ENCODE measurements at regions not wholly inside any gene's neighbourhood (a gene's known extent, or its start where the extent isn't known, plus 50 kb on each side); places are given as distances from the start of the nearest gene placed in this dataset.

- Histone ChIP-seq H4K8ac (ENCODE audit: extremely low read depth, insufficient read depth, low read length) (no peak overlapping the region), H3K79me2 (ENCODE audit: control insufficient read depth in 1 of 2, insufficient read depth in 2 of 2, low read length in 2 of 2) (no peaks in the 10 kb centered on the region), H2BK15ac (ENCODE audit: low read length) (no peak overlapping the region), H3K23ac (ENCODE audit: insufficient read length) (no peak overlapping the region), H2BK120ac (replicated peaks; ENCODE audit: low read depth, low read length) (no peak overlapping the region), H3K4me1 (replicated peaks in 1 of 4; ENCODE audit: control insufficient read depth in 3 of 4, insufficient read depth in 4 of 4, low read length in 3 of 4) (peaks cover 0 to 6% (median 1%) of the 10 kb centered on the region in 4 experiments; a peak in 2 of 7 replicates), H2BK12ac (ENCODE audit: low read depth, low read length) (no peak overlapping the region), H3K4me2 (ENCODE audit: insufficient read depth in 1 of 2, low read depth in 2 of 2, low read length in 2 of 2) (no peak overlapping the region; a peak in 1 of 4 replicates), H2BK5ac (ENCODE audit: low read depth, low read length) (no peak overlapping the region), H3K79me1 (ENCODE audit: low read depth, low read length) (no peaks in the 10 kb centered on the region), H3K27me3 (replicated peaks in 1 of 4; ENCODE audit: control insufficient read depth in 3 of 4, extremely low read depth in 1 of 4, insufficient read depth in 3 of 4, low read length in 3 of 4) (no peaks in the 10 kb centered on the region), H4K5ac (ENCODE audit: insufficient read length, low read depth, low read length) (no peak overlapping the region), H3K23me2 (ENCODE audit: low read depth, low read length) (no peaks in the 10 kb centered on the region), H3K27ac (ENCODE audit: low read depth, low read length) (no peak overlapping the region; the same call in 1 of the 2 replicates), H2AFZ (ENCODE audit: low read length) (peak overlapping the region; percentile 30; the same call in 1 of the 2 replicates), H3K14ac (ENCODE audit: insufficient read length) (no peak overlapping the region), H4K20me1 (replicated peaks in 1 of 2; ENCODE audit: control insufficient read depth in 1 of 2, insufficient read depth in 2 of 2, low read length in 2 of 2) (no peaks in the 10 kb centered on the region), H3K4me3 (ENCODE audit: extremely low read depth in 1 of 4, insufficient read depth in 2 of 4, low read depth in 3 of 4, low read length in 4 of 4) (no peak overlapping the region), H3K18ac (ENCODE audit: extremely low read depth, low read length) (no peak overlapping the region), H4K91ac (replicated peaks; ENCODE audit: insufficient read length, low read length) (no peak overlapping the region), H3K56ac (replicated peaks; ENCODE audit: insufficient read length, low read depth, low read length) (no peak overlapping the region), H3K9ac (replicated peaks in 1 of 4; ENCODE audit: extremely low read depth in 1 of 4, low read depth in 3 of 4, low read length in 3 of 4) (no peak overlapping the region), H3K36me3 (ENCODE audit: control insufficient read depth in 2 of 4, insufficient read depth in 4 of 4, low read length in 3 of 4) (no peaks in the 10 kb centered on the region), H2AK5ac (ENCODE audit: low read depth, low read length) (no peak overlapping the region), H3K9me3 (ENCODE audit: insufficient read depth in 2 of 2, low read depth in 1 of 2, low read length in 1 of 2) (no peaks in the 10 kb centered on the region), H3K4ac (replicated peaks; ENCODE audit: insufficient read length, low read depth, low read length) (no peak overlapping the region), H2BK20ac (ENCODE audit: low read length) (peak overlapping the region; percentile 24; the same call in 1 of the 2 replicates)
- ChIA-PET POLR2A (ENCODE audit: partially characterized antibody) (no interaction called here), CTCF (ENCODE audit: partially characterized antibody) (interaction anchor here (0.7 kb wide), 1 partner anchor 13 kb away, joined by 4 read pairs; no protein-coding TSS in a partner anchor)
- WGBS, 2 experiments (ENCODE audit: extremely low coverage in 1 of 2, insufficient coverage in 1 of 2, insufficient read length in 1 of 2, insufficient replicate concordance in 2 of 2, low coverage in 1 of 2, low lambda C conversion rate in 2 of 2, missing lambda C conversion rate in 1 of 2) = 50% methylated on average over 5 of the region's 5 CpGs; no CpG with 5 or more reads in 1 of the 2 experiments
- FAIRE-seq (no peak), DNase-seq (ENCODE audit: low read depth in 1 of 2, low spot score in 2 of 2) (no peak)
- TF ChIP-seq RFX5 (IDR thresholded peaks at IDR 0.05; ENCODE audit: borderline replicate concordance, low read depth, low read length) (no peak), ATF2 (IDR thresholded peaks at IDR 0.05; ENCODE audit: low read length) (no peak), BCL11A (IDR thresholded peaks at IDR 0.05; ENCODE audit: low read depth in 2 of 2, low read length in 2 of 2) (no peak), ASH2L (IDR thresholded peaks at IDR 0.05; ENCODE audit: low read length) (no peak), CEBPB (IDR thresholded peaks at IDR 0.05; ENCODE audit: low read depth, low read length) (no peak)
Measured at GRCh38 chr1:101741910-101742309, 254.8 kb downstream of the OLFM3 start.
